WTC11 (cell line): ENCODE measurements at regions not wholly inside any gene's neighbourhood (a gene's known extent, or its start where the extent isn't known, plus 50 kb on each side); places are given as distances from the start of the nearest gene placed in this dataset.

Experiments
- ATAC-seq: fragments of 200-7000 bp; cut with Tn5 transposase; 2 replicates; pipeline ENCODE4 v1.10.0; 2021; ENCODE audit warnings: mild to moderate bottlenecking, moderate library complexity
- CTCF ChIA-PET: fragments of 300-600 bp; sonication (Branson Sonifier 250); formaldehyde crosslinking; loops from one replicate; lab custom pipeline; 2021; ENCODE audit warnings: antibody characterized with exemption; lab: Charles Lee
- POLR2A ChIA-PET: fragments of 350-600 bp; sonication (Branson Sonifier 250); formaldehyde crosslinking; loops from one replicate; lab custom pipeline; 2021; ENCODE audit warnings: antibody characterized with exemption; lab: Charles Lee
- DNase-seq: peaks from one replicate; pipeline ENCODE4 v3.0.0; 2021; ENCODE audit warnings: low spot score
- H3K27ac Mint-ChIP-seq: 2 replicates; pipeline ENCODE4 v1.8.0; 2021; ENCODE audit warnings: mixed read lengths
- H3K27me3 Mint-ChIP-seq: 2 replicates; pipeline ENCODE4 v1.8.0; 2021; ENCODE audit warnings: low read depth, mild to moderate bottlenecking, moderate library complexity, mixed read lengths
- H3K36me3 Mint-ChIP-seq: 2 replicates; pipeline ENCODE4 v1.8.0; 2021; ENCODE audit warnings: mixed read lengths
- H3K4me1 Mint-ChIP-seq: 2 replicates; pipeline ENCODE4 v1.8.0; 2022; ENCODE audit warnings: mixed read lengths
- H3K4me3 Mint-ChIP-seq: 2 replicates; pipeline ENCODE4 v1.8.0; 2021; ENCODE audit warnings: mild to moderate bottlenecking, moderate library complexity, mixed read lengths
- H3K9me3 Mint-ChIP-seq: 2 replicates; pipeline ENCODE4 v1.8.0; 2021; ENCODE audit warnings: mixed read lengths
- AR ChIP-seq: fragments of 250-450 bp; sonication (Bioruptor Pico); IDR thresholded peaks from 2 replicates; pipeline ENCODE4 v1.9.0; 2021; ENCODE audit warnings: mild to moderate bottlenecking
- ATF2 ChIP-seq: sonication (generic); formaldehyde crosslinking; IDR thresholded peaks from 2 replicates; pipeline ENCODE4 v1.8.1; 2022; ENCODE audit warnings: low read depth, missing genetic modification reagents, borderline replicate concordance
- E2F4 ChIP-seq: sonication (generic); formaldehyde crosslinking; IDR thresholded peaks from 2 replicates; pipeline ENCODE4 v1.8.1; 2022; ENCODE audit warnings: low read depth, mild to moderate bottlenecking, moderate library complexity, missing genetic modification reagents, borderline replicate concordance
- E2F5 ChIP-seq: sonication (generic); formaldehyde crosslinking; IDR thresholded peaks from 2 replicates; pipeline ENCODE4 v1.8.1; 2022; ENCODE audit warnings: mild to moderate bottlenecking, moderate library complexity, missing genetic modification reagents
- ESRRA ChIP-seq: sonication (generic); formaldehyde crosslinking; IDR thresholded peaks from 2 replicates; pipeline ENCODE4 v1.8.1; 2022; ENCODE audit warnings: mild to moderate bottlenecking, missing genetic modification reagents, borderline replicate concordance
- IRF1 ChIP-seq: sonication (generic); formaldehyde crosslinking; IDR thresholded peaks from 2 replicates; pipeline ENCODE4 v1.8.0; 2023; ENCODE audit warnings: missing genetic modification reagents
- KAT7 ChIP-seq: sonication (generic); formaldehyde crosslinking; IDR thresholded peaks from 2 replicates; pipeline ENCODE4 v1.8.1; 2023; ENCODE audit warnings: missing genetic modification reagents, mild to moderate bottlenecking, borderline replicate concordance
- MAX ChIP-seq: sonication (generic); formaldehyde crosslinking; IDR thresholded peaks from 2 replicates; pipeline ENCODE4 v1.8.0; 2022; ENCODE audit warnings: mild to moderate bottlenecking, missing genetic modification reagents
- NR2C2 ChIP-seq: sonication (generic); formaldehyde crosslinking; IDR thresholded peaks from 2 replicates; pipeline ENCODE4 v1.8.0; 2022; ENCODE audit warnings: mild to moderate bottlenecking, missing genetic modification reagents
- RELA ChIP-seq: sonication (generic); formaldehyde crosslinking; IDR thresholded peaks from 2 replicates; pipeline ENCODE4 v1.8.1; 2022; ENCODE audit warnings: missing genetic modification reagents, mild to moderate bottlenecking, borderline replicate concordance
- RORB ChIP-seq: fragments of 250-450 bp; sonication (Bioruptor Pico); IDR thresholded peaks from 2 replicates; pipeline ENCODE4 v1.9.0; 2021; ENCODE audit warnings: mild to moderate bottlenecking
- TP53 ChIP-seq: sonication (generic); formaldehyde crosslinking; IDR thresholded peaks from 2 replicates; pipeline ENCODE4 v1.8.1; 2023; ENCODE audit warnings: mild to moderate bottlenecking, missing genetic modification reagents
- USF1 ChIP-seq: sonication (generic); formaldehyde crosslinking; IDR thresholded peaks from 2 replicates; pipeline ENCODE4 v1.8.0; 2022; ENCODE audit warnings: mild to moderate bottlenecking, missing genetic modification reagents
- ZNF232 ChIP-seq: sonication (generic); formaldehyde crosslinking; IDR thresholded peaks from 2 replicates; pipeline ENCODE4 v1.8.0; 2022; ENCODE audit warnings: mild to moderate bottlenecking, missing genetic modification reagents
- ZNF281 ChIP-seq: sonication (generic); formaldehyde crosslinking; IDR thresholded peaks from 2 replicates; pipeline ENCODE4 v1.8.0; 2023; ENCODE audit warnings: mild to moderate bottlenecking, missing genetic modification reagents
- ZNF425 ChIP-seq: fragments of 250-450 bp; sonication (Bioruptor Pico); conservative IDR thresholded peaks from 2 replicates; pipeline ENCODE4 v1.9.0; 2021; ENCODE audit warnings: mild to moderate bottlenecking

- TF ChIP-seq AR (CRISPR knock-in tag) (no peak), ATF2 (CRISPR knock-in tag) (no peak), E2F4 (CRISPR knock-in tag) (no peak), E2F5 (CRISPR knock-in tag) (no peak), ZNF232 (CRISPR knock-in tag) (no peak), ESRRA (CRISPR knock-in tag) (no peak)
Observed at GRCh38 chr1:4045397-4046010, 145.4 kb upstream of the C1orf174 start (continued).

- H3K4me3 Mint-ChIP-seq, result no peak overlapping the region
- no peak for ATAC-seq
- peaks cover 6% of the 10 kb centered on the region; the same call in 1 of the 2 replicates for H3K27me3 Mint-ChIP-seq
- CTCF ChIA-PET, result no interaction called here
- H3K9me3 Mint-ChIP-seq, result peaks cover 56% of the 10 kb centered on the region
- H3K4me1 Mint-ChIP-seq, result no peaks in the 10 kb centered on the region
- no peak overlapping the region for H3K27ac Mint-ChIP-seq
- DNase-seq, result no peak
- POLR2A ChIA-PET, result no interaction called here
- peaks cover 43% of the 10 kb centered on the region for H3K36me3 Mint-ChIP-seq
- TF ChIP-seq RELA (CRISPR knock-in tag) (no peak), USF1 (CRISPR knock-in tag) (no peak), RORB (no peak), TP53 (CRISPR knock-in tag) (no peak), NR2C2 (CRISPR knock-in tag) (no peak), IRF1 (CRISPR knock-in tag) (no peak), ZNF425 (CRISPR knock-in tag) (no peak), ZNF281 (CRISPR knock-in tag) (no peak), MAX (no peak), E2F5 (CRISPR knock-in tag) (no peak), AR (CRISPR knock-in tag) (no peak), KAT7 (CRISPR knock-in tag) (no peak)
Observed at GRCh38 chr1:4046836-4047461, 146.9 kb upstream of the C1orf174 start.
